GM19025 (cell line): ENCODE measurements at regions not wholly inside any gene's neighbourhood (a gene's known extent, or its start where the extent isn't known, plus 50 kb on each side); places are given as distances from the start of the nearest gene placed in this dataset.
"Not testable (repeated sequence)": the region's sequence is repeated elsewhere in the genome, so short reads cannot be mapped to it uniquely, and the experiment has no call there.

Experiments
- ATAC-seq: cut with Tn5 transposase; IDR thresholded peaks from one replicate; pipeline ENCODE4 v1.9.1; 2021; ENCODE audit warnings: mild to moderate bottlenecking, low read depth, moderate library complexity; ENCODE audit not compliant: unreplicated experiment

GRCh38 chr1:61581251-61581650, 143.7 kb downstream of the TM2D1 start:
- no peak for ATAC-seq

- ATAC-seq: no peak
Measured at GRCh38 chr1:61580417-61580816, 144.5 kb downstream of the TM2D1 start.

DNA sequence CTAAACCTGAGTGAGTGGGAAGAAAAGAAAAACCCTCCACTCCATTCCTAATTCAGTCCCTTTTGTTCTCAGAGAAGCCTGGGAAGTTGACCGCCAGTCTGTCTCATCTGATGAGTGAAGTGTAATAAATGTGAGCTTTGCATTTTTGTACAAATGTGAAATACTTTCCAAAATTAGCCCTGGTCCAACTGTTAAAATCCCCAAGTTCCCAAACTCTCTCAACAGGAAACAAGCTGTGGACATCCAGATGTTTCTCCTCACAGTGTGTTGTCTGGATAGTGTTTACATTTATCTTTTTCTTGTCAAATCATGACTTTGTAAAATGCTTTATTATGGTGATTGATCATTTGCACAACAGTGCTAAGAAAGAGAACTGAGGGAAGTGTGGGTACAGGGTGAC, 145.1 kb downstream of the TM2D1 start:
- ATAC-seq: no peak

- no peak for ATAC-seq
Measured at GRCh38 chr1:61572046-61572445, 152.9 kb downstream of the TM2D1 start.

- no peak for ATAC-seq
Measured at GRCh38 chr1:61570191-61570590, 154.8 kb downstream of the TM2D1 start.

DNA sequence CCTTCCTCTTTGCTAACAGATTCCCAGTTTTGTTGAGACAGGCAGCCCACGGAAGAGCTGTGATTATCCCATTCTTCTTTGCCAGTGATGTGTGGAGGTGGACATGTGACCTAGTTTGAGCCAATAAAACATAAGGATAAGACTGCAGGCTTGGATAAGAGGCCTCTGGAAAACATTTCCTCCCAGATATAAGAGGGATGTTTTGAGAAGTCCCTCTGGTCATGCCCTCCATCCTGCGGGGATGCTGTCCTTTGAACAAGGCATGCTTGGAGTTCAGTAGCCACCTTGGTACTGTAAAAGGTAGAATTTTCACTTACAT, 155.7 kb downstream of the TM2D1 start:
- no peak for ATAC-seq

DNA sequence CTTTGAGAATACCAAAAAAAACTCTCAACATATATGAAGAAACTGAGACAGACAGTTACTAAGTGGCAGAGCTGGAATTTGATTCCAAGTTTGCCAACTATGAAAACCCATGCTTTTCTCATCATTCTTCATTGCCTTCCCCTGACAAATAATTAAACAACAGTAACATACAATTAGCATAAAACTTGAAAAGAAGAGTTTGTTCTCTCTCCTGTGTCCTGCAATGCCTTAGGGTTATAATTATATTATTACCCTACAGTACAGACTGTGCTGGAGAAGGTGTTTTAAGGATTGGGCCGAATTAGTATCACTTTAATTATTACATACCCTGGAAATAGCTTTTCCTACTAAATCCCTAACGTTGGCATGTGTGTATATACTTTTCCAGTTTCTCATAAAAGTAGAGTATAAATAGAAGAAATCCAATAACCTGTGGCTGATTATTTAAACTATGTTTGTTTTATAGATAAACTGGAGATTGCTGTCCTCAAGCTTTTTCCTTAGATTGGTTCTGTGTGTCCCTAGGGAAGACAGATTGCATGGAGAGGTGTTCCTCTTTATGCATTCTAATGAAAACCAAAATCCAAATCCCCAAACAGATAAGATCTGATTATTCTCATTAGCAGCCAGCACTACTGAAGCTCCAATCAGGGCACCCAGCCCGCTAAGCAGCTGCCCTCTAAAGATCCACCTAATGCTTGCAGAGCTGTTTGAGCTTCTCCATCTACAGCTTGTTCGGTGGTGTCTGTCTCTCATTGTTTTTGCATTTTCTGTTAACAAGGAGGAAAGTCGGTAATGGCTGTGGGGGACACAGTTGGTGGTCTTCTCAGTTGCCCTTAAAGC, 156.3 kb downstream of the TM2D1 start:
- no peak for ATAC-seq

DNA sequence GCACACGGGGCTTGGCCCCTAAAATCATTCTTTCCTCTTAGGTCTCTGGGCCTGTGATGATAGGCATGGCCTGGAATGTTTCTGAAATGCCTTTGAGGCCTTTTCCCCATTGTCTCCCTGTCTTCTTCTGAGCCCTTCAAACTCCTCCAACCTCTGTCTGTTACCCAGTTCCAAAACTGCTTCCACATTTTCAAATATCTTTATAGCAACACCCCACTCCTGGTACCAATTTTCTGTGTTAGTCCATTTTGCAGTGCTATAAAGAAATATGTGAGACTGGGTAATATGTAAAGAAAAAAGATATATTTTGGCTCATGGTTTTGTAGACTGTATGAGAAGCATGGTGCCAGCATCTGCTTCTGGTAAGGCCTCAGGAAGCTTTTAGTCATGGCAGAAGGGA, 158.8 kb downstream of the TM2D1 start:
- ATAC-seq: no peak

DNA sequence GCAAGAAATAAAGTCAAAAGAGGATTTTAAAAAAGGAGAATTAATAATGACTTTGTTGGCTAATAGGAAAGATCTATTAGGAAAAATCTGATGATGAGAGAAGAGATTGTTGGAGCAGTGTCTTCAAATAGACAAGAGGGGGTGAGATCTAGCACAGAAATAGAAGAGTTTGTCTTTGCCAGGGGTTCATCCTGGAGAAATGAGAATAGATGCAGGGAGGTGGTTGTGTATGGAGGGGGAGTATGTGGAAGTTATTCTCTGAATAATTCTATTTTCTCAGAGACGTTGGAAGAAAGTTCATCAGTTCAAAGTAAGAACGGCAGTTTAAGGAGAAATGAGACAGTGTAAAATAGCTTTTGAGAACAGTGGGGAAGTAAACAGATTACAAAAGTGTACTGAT, 161.3 kb downstream of the TM2D1 start:
- ATAC-seq: no peak

DNA sequence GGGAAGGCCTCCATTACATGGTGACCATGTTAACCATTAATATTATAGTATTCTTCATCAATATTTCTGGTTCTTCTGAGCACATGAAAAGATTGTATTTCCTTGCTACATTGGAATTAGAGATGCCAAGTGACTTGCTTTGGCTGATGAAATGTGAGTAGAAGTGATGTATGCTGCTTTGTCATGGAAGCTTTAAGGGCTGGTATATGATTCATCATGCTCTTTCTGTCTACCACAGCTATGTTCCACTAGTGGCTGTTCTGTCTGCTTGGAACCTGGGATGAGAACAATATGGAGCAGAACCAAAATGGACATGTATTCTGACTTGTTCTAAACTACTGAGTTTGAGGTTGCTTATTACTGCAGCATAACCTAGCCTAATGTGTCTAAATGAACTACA, 163.3 kb downstream of the TM2D1 start:
- ATAC-seq: no peak

- no peak for ATAC-seq
Measured at GRCh38 chr1:61560385-61560784, 164.6 kb downstream of the TM2D1 start.

GRCh38 chr1:61556631-61557030, 168.3 kb downstream of the TM2D1 start:
- no peak for ATAC-seq

GRCh38 chr1:61552630-61553305, 172.2 kb downstream of the TM2D1 start:
- ATAC-seq: no peak

GRCh38 chr1:61547302-61547701, 177.6 kb downstream of the TM2D1 start:
- not testable (repeated sequence) for ATAC-seq

GRCh38 chr1:61544870-61545269, 180.1 kb downstream of the TM2D1 start:
- not testable (repeated sequence) for ATAC-seq

- ATAC-seq: not testable (repeated sequence)
Measured at GRCh38 chr1:61543498-61543897, 181.4 kb downstream of the TM2D1 start.

GRCh38 chr1:61539720-61540462, 185.1 kb downstream of the TM2D1 start:
- no peak for ATAC-seq

DNA sequence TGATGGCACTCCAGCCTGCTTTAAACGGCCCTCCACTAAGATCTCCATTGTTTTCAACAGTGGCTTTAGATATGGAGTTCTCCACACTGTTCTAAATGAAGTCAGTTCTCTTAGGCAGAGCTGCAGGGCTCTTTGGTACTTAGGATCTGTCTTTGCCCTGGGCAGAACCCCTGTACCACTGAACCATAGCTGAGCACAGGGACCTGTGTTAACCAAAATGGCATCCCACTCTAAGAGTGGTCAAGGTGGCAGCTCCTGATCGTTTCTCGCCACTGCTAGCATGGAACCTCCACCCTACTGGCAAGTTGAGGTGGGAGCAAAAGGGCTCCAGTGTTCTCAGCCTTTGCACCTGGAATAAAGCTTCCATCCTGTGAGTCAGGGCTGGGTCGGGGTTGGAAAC, 186.7 kb downstream of the TM2D1 start:
- no peak for ATAC-seq

GRCh38 chr1:61536174-61537108, 188.5 kb downstream of the TM2D1 start:
- ATAC-seq: no peak

DNA sequence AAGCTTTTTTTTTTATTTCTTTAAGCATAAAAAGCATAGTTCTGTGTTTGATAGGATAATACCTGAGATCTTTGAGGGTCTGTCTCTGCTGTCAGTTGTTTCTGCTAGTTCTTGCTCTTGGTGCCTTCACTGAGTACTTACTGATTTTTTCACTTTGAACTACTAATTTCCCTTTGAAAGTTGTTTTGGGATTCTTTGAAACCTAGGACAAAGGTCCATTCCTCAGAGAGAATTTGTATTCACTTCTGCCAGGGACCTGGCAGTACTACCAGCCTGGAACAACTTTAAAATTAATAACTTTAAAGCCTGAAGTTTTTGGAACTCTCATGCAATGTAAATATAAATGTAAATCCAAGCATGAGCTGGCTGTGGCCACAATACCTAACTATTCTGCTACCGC, 190.1 kb downstream of the TM2D1 start:
- no peak for ATAC-seq
